ENCODE measurements at regions not wholly inside any gene's neighbourhood (a gene's known extent, or its start where the extent isn't known, plus 50 kb on each side); places are given as distances from the start of the nearest gene placed in this dataset.
"Not testable (repeated sequence)": the region's sequence is repeated elsewhere in the genome, so short reads cannot be mapped to it uniquely, and the experiment has no call there.

GRCh38 chr12:9428856-9429255, 178.9 kb downstream of the KLRB1 start:
- TF ChIP-seq CTCF (conservative IDR thresholded peaks at IDR 0.05; ENCODE audit: low read length); EZH2phosphoT487 (IDR thresholded peaks at IDR 0.05; ENCODE audit: borderline replicate concordance): not testable (repeated sequence)

Data from Loucy (cell line).